ENCODE measurements at regions not wholly inside any gene's neighbourhood (a gene's known extent, or its start where the extent isn't known, plus 50 kb on each side); places are given as distances from the start of the nearest gene placed in this dataset.

- DNase-seq (ENCODE audit: low spot score in 2 of 2, unreplicated experiment in 2 of 2): no peak
- peaks cover 2% of the 10 kb centered on the region for H3K27me3 Mint-ChIP-seq (ENCODE audit: low read depth)
- H3K4me3 Mint-ChIP-seq: no peak overlapping the region
- peaks cover 5% of the 10 kb centered on the region for H3K9me3 Mint-ChIP-seq
- H3K4me1 Mint-ChIP-seq: peaks cover 2% of the 10 kb centered on the region
- H3K36me3 Mint-ChIP-seq: no peaks in the 10 kb centered on the region
- H3K27ac Mint-ChIP-seq: no peak overlapping the region
- TF ChIP-seq CTCF (IDR thresholded peaks at IDR 0.05; ENCODE audit: unreplicated experiment): no peak
Observed at GRCh38 chrX:5730556-5730955, 498.1 kb downstream of the NLGN4X start.

- Mint-ChIP-seq H3K4me3 (no peak overlapping the region), H3K4me1 (peaks cover 2% of the 10 kb centered on the region), H3K9me3 (no peaks in the 10 kb centered on the region), H3K27me3 (ENCODE audit: low read depth) (peaks cover 4% of the 10 kb centered on the region), H3K36me3 (no peaks in the 10 kb centered on the region), H3K27ac (no peak overlapping the region)
- no peak for TF ChIP-seq CTCF (IDR thresholded peaks at IDR 0.05; ENCODE audit: unreplicated experiment)
- DNase-seq (ENCODE audit: low spot score in 2 of 2, unreplicated experiment in 2 of 2): no peak
Observed at GRCh38 chrX:5726224-5726623, 502.4 kb downstream of the NLGN4X start.

- peaks cover 2% of the 10 kb centered on the region for H3K4me1 Mint-ChIP-seq
- no peak for TF ChIP-seq CTCF (IDR thresholded peaks at IDR 0.05; ENCODE audit: unreplicated experiment)
Observed at GRCh38 chrX:5724123-5724522, 504.5 kb downstream of the NLGN4X start.

GRCh38 chrX:5718651-5719050, 510.0 kb downstream of the NLGN4X start:
- DNase-seq (ENCODE audit: low spot score in 2 of 2, unreplicated experiment in 2 of 2): no peak
- H3K36me3 Mint-ChIP-seq: no peaks in the 10 kb centered on the region
- H3K27me3 Mint-ChIP-seq (ENCODE audit: low read depth): no peaks in the 10 kb centered on the region
- no peaks in the 10 kb centered on the region for H3K4me1 Mint-ChIP-seq
- no peak for TF ChIP-seq CTCF (IDR thresholded peaks at IDR 0.05; ENCODE audit: unreplicated experiment)
- no peak overlapping the region for H3K4me3 Mint-ChIP-seq
- H3K9me3 Mint-ChIP-seq: peaks cover 16% of the 10 kb centered on the region
- H3K27ac Mint-ChIP-seq: no peak overlapping the region

More at GRCh38 chrX:5724123-5724522, 504.5 kb downstream of the NLGN4X start:
- Mint-ChIP-seq H3K36me3 (no peaks in the 10 kb centered on the region), H3K4me3 (no peak overlapping the region), H3K27me3 (ENCODE audit: low read depth) (peaks cover 4% of the 10 kb centered on the region), H3K27ac (no peak overlapping the region), H3K9me3 (no peaks in the 10 kb centered on the region)
- DNase-seq (ENCODE audit: low spot score in 2 of 2, unreplicated experiment in 2 of 2): no peak

- Mint-ChIP-seq H3K36me3 (no peaks in the 10 kb centered on the region), H3K4me3 (no peak overlapping the region), H3K9me3 (peaks cover 17% of the 10 kb centered on the region), H3K27me3 (ENCODE audit: low read depth) (no peaks in the 10 kb centered on the region), H3K4me1 (no peaks in the 10 kb centered on the region), H3K27ac (no peak overlapping the region)
- no peak for DNase-seq (ENCODE audit: low spot score in 2 of 2, unreplicated experiment in 2 of 2)
- TF ChIP-seq CTCF (IDR thresholded peaks at IDR 0.05; ENCODE audit: unreplicated experiment): no peak
Observed at GRCh38 chrX:5716666-5717065, 512.0 kb downstream of the NLGN4X start.

- Mint-ChIP-seq H3K4me3 (no peak overlapping the region), H3K27ac (no peak overlapping the region), H3K9me3 (peaks cover 8% of the 10 kb centered on the region), H3K27me3 (ENCODE audit: low read depth) (no peaks in the 10 kb centered on the region), H3K36me3 (no peaks in the 10 kb centered on the region), H3K4me1 (no peaks in the 10 kb centered on the region)
- no peak for DNase-seq (ENCODE audit: low spot score in 2 of 2, unreplicated experiment in 2 of 2)
- TF ChIP-seq CTCF (IDR thresholded peaks at IDR 0.05; ENCODE audit: unreplicated experiment): no peak
Observed at GRCh38 chrX:5708251-5708650, 520.4 kb downstream of the NLGN4X start.
